Smooth muscle cell (in vitro differentiated cells): ENCODE measurements at regions not wholly inside any gene's neighbourhood (a gene's known extent, or its start where the extent isn't known, plus 50 kb on each side); places are given as distances from the start of the nearest gene placed in this dataset.
"Not testable (repeated sequence)": the region's sequence is repeated elsewhere in the genome, so short reads cannot be mapped to it uniquely, and the experiment has no call there.

Experiments used
- DNase-seq: peaks from one replicate; lab custom pipeline; 2025; ENCODE audit not compliant: unreplicated experiment; lab: John Stamatoyannopoulos, UW
- H2AFZ ChIP-seq: fragments of 200-600 bp; sonication (generic); 2 replicates; pipeline ENCODE4 v1.6.0; 2016; ENCODE audit warnings: antibody characterized with exemption, low read depth, mild to moderate bottlenecking
- H3F3A ChIP-seq: fragments of 200-600 bp; sonication (generic); 2 replicates; pipeline ENCODE4 v1.6.0; 2017; ENCODE audit warnings: antibody characterized with exemption, low read depth
- H3K27ac ChIP-seq: fragments of 200-600 bp; sonication (generic); 2 replicates; pipeline ENCODE4 v1.5.1; 2016; ENCODE audit warnings: low read depth, mild to moderate bottlenecking
- H3K27me3 ChIP-seq: fragments of 200-600 bp; sonication (generic); 2 replicates; pipeline ENCODE4 v1.6.1; 2016; ENCODE audit warnings: low read depth, mild to moderate bottlenecking
- H3K36me3 ChIP-seq: fragments of 200-600 bp; sonication (generic); 2 replicates; pipeline ENCODE4 v1.5.1; 2016; ENCODE audit warnings: low read depth
- H3K4me1 ChIP-seq: fragments of 200-600 bp; sonication (generic); 2 replicates; pipeline ENCODE4 v1.5.1; 2016; ENCODE audit warnings: low read depth
- H3K4me2 ChIP-seq: fragments of 200-600 bp; sonication (generic); 2 replicates; pipeline ENCODE4 v1.6.0; 2016; ENCODE audit warnings: mild to moderate bottlenecking
- H3K4me3 ChIP-seq: fragments of 200-600 bp; sonication (generic); 2 replicates; pipeline ENCODE4 v1.5.1; 2016; ENCODE audit warnings: mild to moderate bottlenecking
- H3K79me2 ChIP-seq: fragments of 200-600 bp; sonication (generic); 2 replicates; pipeline ENCODE4 v1.6.0; 2016; ENCODE audit warnings: low read depth, mild to moderate bottlenecking
- H3K9ac ChIP-seq: fragments of 200-600 bp; sonication (generic); 2 replicates; pipeline ENCODE4 v1.6.0; 2016; ENCODE audit warnings: low read depth
- H3K9me3 ChIP-seq: fragments of 200-600 bp; sonication (generic); replicated peaks from 2 replicates; pipeline ENCODE4 v1.5.1; 2016; ENCODE audit warnings: low read depth
- H4K20me1 ChIP-seq: fragments of 200-600 bp; sonication (generic); 2 replicates; pipeline ENCODE4 v1.6.0; 2016; ENCODE audit warnings: low read depth
- WGBS: methylation state at CpG from one replicate; pipeline ENCODE4 v1.1.7; 2016; ENCODE audit warnings: low lambda C conversion rate; 5-methylcytosine and 5-hydroxymethylcytosine counted together
- TF ChIP-seq, protein P1 (sequence below): fragments of 200-600 bp; sonication (generic); IDR thresholded peaks from 2 replicates; pipeline ENCODE4 v1.5.1; 2017; ENCODE audit warnings: borderline replicate concordance, mild to moderate bottlenecking, antibody characterized with exemption; ENCODE audit not compliant: insufficient read depth, poor library complexity, severe bottlenecking

GRCh38 chr14:70254476-70254961 is 65.8 kb upstream of the SLC8A3 start:
- H3K9me3 ChIP-seq = no peaks in the 10 kb centered on the region
- TF ChIP-seq, protein P1, sequence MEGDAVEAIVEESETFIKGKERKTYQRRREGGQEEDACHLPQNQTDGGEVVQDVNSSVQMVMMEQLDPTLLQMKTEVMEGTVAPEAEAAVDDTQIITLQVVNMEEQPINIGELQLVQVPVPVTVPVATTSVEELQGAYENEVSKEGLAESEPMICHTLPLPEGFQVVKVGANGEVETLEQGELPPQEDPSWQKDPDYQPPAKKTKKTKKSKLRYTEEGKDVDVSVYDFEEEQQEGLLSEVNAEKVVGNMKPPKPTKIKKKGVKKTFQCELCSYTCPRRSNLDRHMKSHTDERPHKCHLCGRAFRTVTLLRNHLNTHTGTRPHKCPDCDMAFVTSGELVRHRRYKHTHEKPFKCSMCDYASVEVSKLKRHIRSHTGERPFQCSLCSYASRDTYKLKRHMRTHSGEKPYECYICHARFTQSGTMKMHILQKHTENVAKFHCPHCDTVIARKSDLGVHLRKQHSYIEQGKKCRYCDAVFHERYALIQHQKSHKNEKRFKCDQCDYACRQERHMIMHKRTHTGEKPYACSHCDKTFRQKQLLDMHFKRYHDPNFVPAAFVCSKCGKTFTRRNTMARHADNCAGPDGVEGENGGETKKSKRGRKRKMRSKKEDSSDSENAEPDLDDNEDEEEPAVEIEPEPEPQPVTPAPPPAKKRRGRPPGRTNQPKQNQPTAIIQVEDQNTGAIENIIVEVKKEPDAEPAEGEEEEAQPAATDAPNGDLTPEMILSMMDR = no peak
- WGBS = 1% methylated on average over 24 of the region's 31 CpGs
- no peaks in the 10 kb centered on the region for H3K27me3 ChIP-seq
- peak overlapping the region; percentile 69 for H2AFZ ChIP-seq
- peaks cover 4% of the 10 kb centered on the region for H3K4me1 ChIP-seq
- H3K9ac ChIP-seq = no peak overlapping the region
- no peaks in the 10 kb centered on the region for H3K79me2 ChIP-seq
- no peak overlapping the region for H3K27ac ChIP-seq
- peak overlapping the region; percentile 56 for H3K4me3 ChIP-seq
- no peak for DNase-seq
- no peaks in the 10 kb centered on the region for H4K20me1 ChIP-seq
- peaks cover 3% of the 10 kb centered on the region for H3F3A ChIP-seq
- H3K36me3 ChIP-seq = no peaks in the 10 kb centered on the region
- H3K4me2 ChIP-seq = peak overlapping the region; percentile 88

DNA sequence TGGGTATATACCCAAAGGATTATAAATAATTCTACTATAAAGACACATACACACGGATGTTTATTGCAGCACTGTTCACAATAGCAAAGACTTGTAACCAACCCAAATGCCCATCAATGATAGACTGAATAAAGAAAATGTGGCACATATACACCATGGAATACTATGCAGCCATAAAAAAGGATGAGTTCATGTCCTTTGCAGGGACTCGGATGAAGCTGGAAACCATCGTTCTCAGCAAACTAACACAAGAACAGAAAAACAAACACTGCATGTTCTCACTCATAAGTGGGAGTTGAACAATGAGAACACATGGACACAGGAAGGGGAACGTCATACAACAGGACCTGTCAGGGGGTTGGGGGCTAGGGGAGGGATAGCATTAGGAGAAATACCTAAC is 64.8 kb upstream of the SLC8A3 start:
- H3K4me2 ChIP-seq, H3K79me2 ChIP-seq, H3K4me3 ChIP-seq, DNase-seq, H3K27ac ChIP-seq, H4K20me1 ChIP-seq, H3K9me3 ChIP-seq, H3K4me1 ChIP-seq, H2AFZ ChIP-seq, H3K36me3 ChIP-seq, H3F3A ChIP-seq, H3K9ac ChIP-seq, H3K27me3 ChIP-seq: not testable (repeated sequence)
- WGBS = 100% methylated on average over 4 of the region's 4 CpGs

DNA sequence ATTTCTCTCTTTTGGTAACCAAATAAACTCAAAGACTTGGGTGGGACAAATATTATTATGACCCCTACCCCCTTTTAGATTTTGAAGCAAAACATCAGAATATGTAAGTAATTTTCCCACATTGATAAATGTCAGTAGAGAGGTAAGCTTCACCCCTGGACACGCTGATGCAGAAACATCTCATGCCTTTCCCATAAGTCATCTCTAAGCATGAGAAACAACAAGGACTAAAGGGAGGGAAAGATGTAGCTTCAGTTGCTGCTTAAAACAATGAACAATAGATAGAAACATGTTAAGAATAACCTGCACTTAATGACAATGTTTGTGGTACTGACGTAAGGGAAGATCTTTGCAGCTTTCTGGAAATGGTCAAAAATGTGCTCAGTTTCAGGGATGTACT is 56.3 kb upstream of the SLC8A3 start:
- whole genome bisulfite sequencing = 76% methylated on average over 2 of the region's 2 CpGs
- Histone ChIP-seq H2AFZ (no peak overlapping the region), H3F3A (no peaks in the 10 kb centered on the region)

DNA sequence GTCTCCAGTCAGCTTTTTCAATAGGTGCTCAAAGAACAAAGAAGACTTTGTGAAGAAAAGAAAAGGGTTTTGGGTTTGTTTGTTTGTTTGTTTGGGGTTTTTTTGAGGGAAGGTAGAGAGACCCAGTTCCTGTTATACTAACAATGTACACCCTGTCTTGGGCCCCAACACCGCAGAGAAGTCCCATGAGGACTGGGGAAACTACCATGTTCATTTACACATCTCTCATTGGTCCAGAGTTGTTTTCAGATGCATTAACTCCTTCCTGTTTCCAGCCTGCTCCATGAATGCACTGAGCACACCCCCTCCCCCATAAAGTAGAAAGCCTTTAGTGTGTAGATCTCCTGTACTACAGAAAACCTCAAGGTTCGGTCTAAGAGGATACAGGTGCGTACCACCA is 51.1 kb upstream of the SLC8A3 start:
- Histone ChIP-seq H2AFZ (no peak overlapping the region), H4K20me1 (no peaks in the 10 kb centered on the region), H3K79me2 (no peaks in the 10 kb centered on the region), H3K4me2 (no peak overlapping the region), H3K9me3 (no peaks in the 10 kb centered on the region), H3K36me3 (no peaks in the 10 kb centered on the region), H3K27ac (no peak overlapping the region), H3K27me3 (peaks cover under 1% of the 10 kb centered on the region), H3K4me1 (peaks cover 11% of the 10 kb centered on the region), H3K4me3 (no peak overlapping the region), H3F3A (no peaks in the 10 kb centered on the region), H3K9ac (no peak overlapping the region)
- 61% methylated on average over 3 of the region's 3 CpGs for WGBS
- TF ChIP-seq, protein P1 = no peak
- no peak for DNase-seq

More for the DNA sequence above, 56.3 kb upstream of the SLC8A3 start:
- H3K9me3 ChIP-seq = no peaks in the 10 kb centered on the region
- TF ChIP-seq, protein P1 = no peak
- no peak overlapping the region for H3K4me3 ChIP-seq
- no peak overlapping the region for H3K4me2 ChIP-seq
- H3K4me1 ChIP-seq = no peaks in the 10 kb centered on the region
- H3K9ac ChIP-seq = no peak overlapping the region
- DNase-seq = no peak
- H4K20me1 ChIP-seq = no peaks in the 10 kb centered on the region
- peaks cover 3% of the 10 kb centered on the region for H3K27me3 ChIP-seq
- H3K27ac ChIP-seq = no peak overlapping the region
- no peaks in the 10 kb centered on the region for H3K36me3 ChIP-seq
- H3K79me2 ChIP-seq = no peaks in the 10 kb centered on the region

- not testable (repeated sequence) for H3K79me2 ChIP-seq, H3K27ac ChIP-seq, H2AFZ ChIP-seq, H4K20me1 ChIP-seq, H3F3A ChIP-seq, H3K4me2 ChIP-seq, H3K4me3 ChIP-seq, H3K27me3 ChIP-seq, H3K9me3 ChIP-seq, H3K9ac ChIP-seq, H3K36me3 ChIP-seq, DNase-seq
- H3K4me1 ChIP-seq = peaks cover 11% of the 10 kb centered on the region
- WGBS = 89% methylated on average over 1 of the region's 1 CpG
These were observed 49.9 kb upstream of the SLC8A3 start for GRCh38 chr14:70238635-70239034.
